Cardiac septum (tissue), 1 donor: ENCODE measurements at regions not wholly inside any gene's neighbourhood (a gene's known extent, or its start where the extent isn't known, plus 50 kb on each side); places are given as distances from the start of the nearest gene placed in this dataset.
"Not testable (repeated sequence)": the region's sequence is repeated elsewhere in the genome, so short reads cannot be mapped to it uniquely, and the experiment has no call there.

Source experiments
- DNase-seq: peaks from one replicate; pipeline ENCODE4 v3.0.0-alpha.2; 2020; ENCODE audit warnings: low spot score
- intact Hi-C: fragments of 100-400 bp; cut with DNase I; formaldehyde crosslinking; loops from one replicate; pipeline ENCODE4 v1.14.0; 2022
- donor health status: DM: no; HTN: no; CAD: no.

DNA sequence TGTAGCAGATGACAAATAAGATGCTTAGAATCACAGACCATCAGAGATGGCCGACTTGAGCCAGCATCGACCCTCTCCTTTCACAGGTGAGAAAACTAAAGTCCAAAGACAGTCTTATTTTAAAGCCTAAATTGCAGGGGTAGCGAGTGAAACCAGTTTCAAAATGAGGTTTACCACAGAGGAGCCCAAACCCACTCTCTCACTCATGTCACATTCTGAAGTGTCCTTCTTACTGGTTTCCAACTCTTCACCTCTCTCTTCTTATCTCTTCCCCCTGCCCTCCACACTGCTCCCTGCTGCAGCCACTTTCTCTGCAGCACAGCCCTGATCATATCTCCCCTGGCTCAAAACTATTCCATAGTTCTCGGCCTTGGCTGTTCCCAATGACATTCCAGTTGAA, 57.0 kb upstream of the NID2 start:
- intact Hi-C loops: loop anchor here (10.0 kb wide), 1 partner anchor 841 kb away; no protein-coding TSS in a partner anchor
- no peak for DNase-seq

DNA sequence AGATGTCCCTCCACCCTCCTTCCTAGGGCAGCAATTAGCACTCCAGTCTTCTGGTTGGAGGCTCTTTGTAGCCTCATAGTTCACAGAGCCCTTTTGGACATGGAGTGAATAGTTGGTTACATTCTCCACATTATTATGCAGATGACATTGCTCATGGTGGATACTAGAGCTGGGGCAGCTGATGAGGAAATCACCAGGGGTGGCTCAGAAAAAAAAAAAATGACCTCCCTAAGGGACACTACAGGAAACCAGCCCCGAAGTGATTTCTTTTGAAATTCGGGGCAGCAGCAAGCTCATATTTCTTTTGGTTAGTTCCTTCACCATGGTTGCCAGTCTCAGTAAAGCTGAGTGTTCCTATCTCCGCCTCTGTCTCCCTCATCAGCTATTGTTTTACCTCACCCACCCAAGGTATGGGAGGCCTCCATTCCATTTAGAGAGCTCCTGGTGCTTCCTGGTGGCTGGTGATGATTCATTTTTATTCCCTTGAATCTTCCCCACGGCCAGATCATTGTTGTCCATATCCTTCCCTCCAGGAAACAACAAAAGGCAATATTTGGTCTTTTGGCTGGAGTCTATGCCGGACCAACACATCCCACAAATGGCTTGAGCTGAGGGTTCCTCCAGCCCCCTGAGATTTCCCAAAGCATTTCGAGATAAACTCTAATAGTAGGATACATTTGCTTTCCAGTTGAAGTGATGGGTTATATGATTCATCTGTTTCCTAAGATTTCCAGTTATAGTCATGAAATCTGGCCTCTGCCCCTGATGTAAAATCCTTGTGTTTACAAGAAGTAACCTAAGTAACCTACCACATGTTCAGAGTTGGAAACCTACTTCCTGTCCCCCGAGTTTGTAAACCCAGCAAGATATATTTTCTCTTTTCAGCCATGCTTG, 56.2 kb upstream of the NID2 start:
- intact Hi-C loops: loop anchor here (10.0 kb wide), 1 partner anchor 840 kb away; no protein-coding TSS in a partner anchor

DNA sequence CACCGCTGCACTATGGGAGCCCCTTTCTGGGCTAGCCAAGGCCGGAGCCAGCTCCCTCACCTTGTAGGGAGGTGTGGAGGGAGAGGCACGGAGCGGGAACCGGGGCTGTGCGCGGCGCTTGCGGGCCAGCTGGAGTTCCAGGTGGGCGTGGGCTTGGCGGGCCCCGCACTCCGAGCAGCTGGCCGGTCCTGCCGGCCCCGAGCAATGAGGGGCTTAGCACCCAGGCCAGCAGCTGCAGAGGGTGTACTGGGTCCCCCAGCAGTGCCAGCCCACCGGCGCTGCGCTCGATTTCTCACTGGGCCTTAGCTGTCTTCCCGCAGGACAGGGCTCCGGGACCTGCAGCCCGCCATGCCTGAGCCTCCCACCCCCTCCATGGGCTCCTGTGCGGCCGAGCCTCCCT, 53.3 kb upstream of the NID2 start:
- DNase-seq: not testable (repeated sequence)
- intact Hi-C loops: loop anchor here (10.0 kb wide), 1 partner anchor 837 kb away; no protein-coding TSS in a partner anchor

More for the DNA sequence above, 56.2 kb upstream of the NID2 start:
- DNase-seq: no peak

DNA sequence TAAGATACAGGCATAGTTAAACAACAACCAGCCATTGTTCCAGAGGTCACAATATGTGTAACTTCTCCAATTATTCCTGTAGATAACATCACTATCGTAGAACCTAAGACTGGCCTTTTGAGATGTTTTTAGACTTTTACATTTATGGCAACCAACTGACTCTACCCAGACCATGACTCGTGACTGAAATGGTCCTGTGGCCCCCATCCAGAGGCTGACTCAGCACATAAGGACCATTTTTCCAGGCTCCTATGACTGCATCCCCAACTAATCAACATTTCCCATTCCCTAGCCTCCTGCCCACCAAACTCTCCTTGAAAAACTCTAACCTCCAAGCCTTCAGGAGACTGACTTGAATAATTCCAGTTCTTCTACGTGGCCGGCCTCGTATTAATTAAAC, 52.6 kb upstream of the NID2 start:
- no peak for DNase-seq
- intact Hi-C loops: loop anchor here (10.0 kb wide), 1 partner anchor 837 kb away; no protein-coding TSS in a partner anchor

DNA sequence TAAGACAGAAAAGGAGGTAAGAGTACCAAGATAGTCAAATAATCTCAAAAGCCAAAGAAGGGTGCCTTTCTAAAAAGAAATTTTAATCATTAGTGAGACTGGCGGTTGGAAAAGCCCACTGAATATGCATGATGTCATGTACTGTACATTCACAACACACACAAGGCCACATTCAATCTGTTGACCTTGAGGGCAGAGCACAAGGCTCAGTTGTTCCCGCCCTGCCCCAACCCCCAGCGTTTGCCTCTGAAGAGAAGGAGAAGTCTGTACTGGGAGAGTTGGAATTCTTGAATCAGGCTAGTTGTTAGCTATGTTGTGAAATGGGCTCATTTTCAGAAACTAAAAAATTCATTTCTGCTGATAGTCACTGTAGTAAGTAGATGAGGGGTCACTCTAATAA, 50.2 kb upstream of the NID2 start:
- intact Hi-C loops: no loop called here
- DNase-seq: no peak
